SK-N-SH (cell line): ENCODE measurements at regions not wholly inside any gene's neighbourhood (a gene's known extent, or its start where the extent isn't known, plus 50 kb on each side); places are given as distances from the start of the nearest gene placed in this dataset.

ENCODE experiments used
- CTCF ChIA-PET: fragments of 300-600, 350-600 bp; formaldehyde crosslinking; extraction: SDS; loops from one replicate; lab custom pipeline; 2021; lab: Yijun Ruan, JAX
- POLR2A ChIA-PET: fragments of 350-600 bp; sonication (Branson Sonifier 250); formaldehyde crosslinking; extraction: SDS; loops from one replicate; lab custom pipeline; 2020; ENCODE audit warnings: antibody characterized with exemption, inconsistent platforms; lab: Yijun Ruan, JAX
- DNase-seq: peaks from one replicate; pipeline ENCODE4 v3.0.0; 2012
- H2AFZ ChIP-seq: fragments of 200-600 bp; sonication (generic); 2 replicates; pipeline ENCODE4 v1.8.1; 2016; ENCODE audit warnings: antibody characterized with exemption, mild to moderate bottlenecking, low read depth
- H3F3A ChIP-seq: fragments of 200-600 bp; sonication (generic); replicated peaks from 2 replicates; pipeline ENCODE3; 2016; ENCODE audit warnings: antibody characterized with exemption, mild to moderate bottlenecking; ENCODE audit not compliant: insufficient read depth
- H3K27ac ChIP-seq, 2 experiments: fragments of 200-500 bp in 1 of 2; fragments of 200-600 bp in 1 of 2; sonication (Bioruptor generic) in 1 of 2; sonication (generic), shearing (Covaris generic) in 1 of 2; 2 replicates each; pipeline versions ENCODE4 v1.5.1 to v1.6.1; 2014 to 2016; ENCODE audit warnings: low read depth in 2 of 2, inconsistent platforms in 1 of 2, low read length in 1 of 2, mild to moderate bottlenecking in 1 of 2, mixed read lengths in 1 of 2
- H3K27me3 ChIP-seq: fragments of 200-600 bp; sonication (generic), shearing (Covaris generic); 2 replicates; pipeline ENCODE4 v1.6.1; 2016; ENCODE audit warnings: mixed run types; ENCODE audit not compliant: insufficient read depth
- H3K36me3 ChIP-seq, 2 experiments: fragments of 200-500 bp in 1 of 2; fragments of 200-600 bp in 1 of 2; sonication (Bioruptor generic) in 1 of 2; sonication (generic) in 1 of 2; replicated peaks in 1 of 2; 2 replicates each; pipeline versions ENCODE3 to v1.5.1; 2014 to 2016; ENCODE audit warnings: low read length in 1 of 2, mild to moderate bottlenecking in 1 of 2; ENCODE audit not compliant: insufficient read depth in 2 of 2, control insufficient read depth in 1 of 2
- H3K4me1 ChIP-seq, 2 experiments: fragments of 200-500 bp in 1 of 2; fragments of 200-600 bp in 1 of 2; sonication (Bioruptor generic) in 1 of 2; sonication (generic), shearing (Covaris generic) in 1 of 2; 2 replicates each; pipeline versions ENCODE4 v1.5.1 to v1.6.1; 2014 to 2016; ENCODE audit warnings: low read depth in 1 of 2, low read length in 1 of 2, mixed run types in 1 of 2; ENCODE audit not compliant: insufficient read depth in 2 of 2, control insufficient read depth in 1 of 2
- H3K4me2 ChIP-seq: fragments of 200-600 bp; sonication (generic), shearing (Covaris generic); 2 replicates; pipeline ENCODE4 v1.6.1; 2017; ENCODE audit warnings: mixed run types
- H3K4me3 ChIP-seq, 2 experiments: fragments of 200-500 bp in 1 of 2; fragments of 200-600 bp in 1 of 2; sonication (Bioruptor generic) in 1 of 2; sonication (generic), shearing (Covaris generic) in 1 of 2; 2 replicates each; pipeline versions ENCODE4 v1.5.1 to v1.8.1; 2014 to 2016; ENCODE audit warnings: low read depth in 2 of 2, inconsistent platforms in 1 of 2, low read length in 1 of 2, mild to moderate bottlenecking in 1 of 2, mixed read lengths in 1 of 2, moderate library complexity in 1 of 2
- H3K79me2 ChIP-seq: fragments of 200-600 bp; sonication (generic); 2 replicates; pipeline ENCODE4 v1.8.1; 2017; ENCODE audit warnings: mild to moderate bottlenecking; ENCODE audit not compliant: insufficient read depth
- H3K9ac ChIP-seq: fragments of 200-600 bp; sonication (generic); 2 replicates; pipeline ENCODE4 v1.6.1; 2017; ENCODE audit warnings: mixed run types
- H3K9me2 ChIP-seq: fragments of 200-600 bp; sonication (generic); 2 replicates; pipeline ENCODE4 v1.6.1; 2017; ENCODE audit warnings: mixed run types
- H3K9me3 ChIP-seq: fragments of 200-600 bp; sonication (generic); 2 replicates; pipeline ENCODE4 v1.6.1; 2017; ENCODE audit warnings: mixed run types, mild to moderate bottlenecking, moderate library complexity
- H4K20me1 ChIP-seq: fragments of 200-600 bp; sonication (generic); 2 replicates; pipeline ENCODE4 v1.6.1; 2017; ENCODE audit warnings: mild to moderate bottlenecking, mixed run types; ENCODE audit not compliant: insufficient read depth
- ELF1 ChIP-seq: IDR thresholded peaks from 2 replicates; pipeline ENCODE4 v1.4.0; 2012
- EZH2phosphoT487 ChIP-seq: fragments of 200-600 bp; sonication (generic); IDR thresholded peaks from 2 replicates; pipeline ENCODE4 v1.6.1; 2017; ENCODE audit warnings: low read depth, mixed run types, mild to moderate bottlenecking, antibody characterized with exemption, moderate library complexity, borderline replicate concordance
- FOXJ3 ChIP-seq: sonication (generic); formaldehyde crosslinking; IDR thresholded peaks from 2 replicates; pipeline ENCODE4 v1.5.1; 2020; ENCODE audit warnings: mild to moderate bottlenecking, missing genetic modification reagents
- FOXM1 ChIP-seq: IDR thresholded peaks from 2 replicates; pipeline ENCODE4 v1.4.0; 2012; ENCODE audit warnings: low read depth, mild to moderate bottlenecking
- GABPA ChIP-seq: IDR thresholded peaks from 2 replicates; pipeline ENCODE4 v1.4.0; 2012; ENCODE audit warnings: low read depth, mild to moderate bottlenecking
- NRF1 ChIP-seq: IDR thresholded peaks from 2 replicates; pipeline ENCODE4 v1.6.1; 2012; ENCODE audit warnings: low read depth, mild to moderate bottlenecking, low read length
- POLR2AphosphoS5 ChIP-seq: IDR thresholded peaks from 2 replicates; pipeline ENCODE4 v1.6.1; 2012; ENCODE audit warnings: low read depth, low read length
- RAD21 ChIP-seq: IDR thresholded peaks from 2 replicates; pipeline ENCODE4 v1.6.1; 2012; ENCODE audit warnings: mild to moderate bottlenecking, low read length
- RCOR1 ChIP-seq: fragments of 150-350 bp; IDR thresholded peaks from 2 replicates; pipeline ENCODE4 v1.6.1; 2017; ENCODE audit warnings: antibody characterized with exemption, low read length
- RFX5 ChIP-seq: IDR thresholded peaks from 2 replicates; pipeline ENCODE4 v1.6.1; 2012; ENCODE audit warnings: mild to moderate bottlenecking, improper control_type of control experiment, low read length
- RXRA ChIP-seq: IDR thresholded peaks from 2 replicates; pipeline ENCODE4 v1.4.0; 2012; ENCODE audit warnings: low read depth, mild to moderate bottlenecking, borderline replicate concordance
- TEAD4 ChIP-seq: IDR thresholded peaks from 2 replicates; pipeline ENCODE4 v1.4.0; 2012; ENCODE audit warnings: mild to moderate bottlenecking, borderline replicate concordance; ENCODE audit not compliant: insufficient read depth
- WGBS: methylation state at CpG from one replicate; pipeline ENCODE4 v1.1.6; 2017; ENCODE audit warnings: low lambda C conversion rate; 5-methylcytosine and 5-hydroxymethylcytosine counted together
- TF ChIP-seq, protein P1 (sequence below): IDR thresholded peaks from 2 replicates; pipeline ENCODE4 v1.6.1; 2012; ENCODE audit warnings: mild to moderate bottlenecking, low read depth, low read length, moderate library complexity
- TF ChIP-seq, protein P2 (sequence below): IDR thresholded peaks from 2 replicates; pipeline ENCODE4; 2012

DNA sequence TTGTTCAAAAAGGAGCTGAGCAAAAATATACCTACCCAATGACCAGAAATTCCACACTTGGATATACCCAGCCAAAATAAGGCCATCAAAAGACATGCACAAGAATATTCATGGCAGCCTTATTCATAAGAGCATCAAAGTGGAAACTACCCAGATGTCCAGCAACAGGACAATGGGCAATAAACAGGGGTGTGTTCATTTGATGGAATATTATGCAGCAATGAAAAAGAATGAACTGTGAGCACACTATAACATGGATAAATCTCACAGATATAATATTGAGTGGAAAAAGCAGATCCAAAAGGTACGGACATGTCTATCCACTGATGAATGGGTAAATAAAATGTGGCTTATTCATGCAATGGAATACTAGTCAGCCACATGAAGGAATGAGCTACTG lies 209.2 kb upstream of the LHX5 start:
- no peaks in the 10 kb centered on the region for H4K20me1 ChIP-seq
- H3K4me1 ChIP-seq, result no peaks in the 10 kb centered on the region; a peak in 1 of 4 replicates
- TF ChIP-seq, protein P1, sequence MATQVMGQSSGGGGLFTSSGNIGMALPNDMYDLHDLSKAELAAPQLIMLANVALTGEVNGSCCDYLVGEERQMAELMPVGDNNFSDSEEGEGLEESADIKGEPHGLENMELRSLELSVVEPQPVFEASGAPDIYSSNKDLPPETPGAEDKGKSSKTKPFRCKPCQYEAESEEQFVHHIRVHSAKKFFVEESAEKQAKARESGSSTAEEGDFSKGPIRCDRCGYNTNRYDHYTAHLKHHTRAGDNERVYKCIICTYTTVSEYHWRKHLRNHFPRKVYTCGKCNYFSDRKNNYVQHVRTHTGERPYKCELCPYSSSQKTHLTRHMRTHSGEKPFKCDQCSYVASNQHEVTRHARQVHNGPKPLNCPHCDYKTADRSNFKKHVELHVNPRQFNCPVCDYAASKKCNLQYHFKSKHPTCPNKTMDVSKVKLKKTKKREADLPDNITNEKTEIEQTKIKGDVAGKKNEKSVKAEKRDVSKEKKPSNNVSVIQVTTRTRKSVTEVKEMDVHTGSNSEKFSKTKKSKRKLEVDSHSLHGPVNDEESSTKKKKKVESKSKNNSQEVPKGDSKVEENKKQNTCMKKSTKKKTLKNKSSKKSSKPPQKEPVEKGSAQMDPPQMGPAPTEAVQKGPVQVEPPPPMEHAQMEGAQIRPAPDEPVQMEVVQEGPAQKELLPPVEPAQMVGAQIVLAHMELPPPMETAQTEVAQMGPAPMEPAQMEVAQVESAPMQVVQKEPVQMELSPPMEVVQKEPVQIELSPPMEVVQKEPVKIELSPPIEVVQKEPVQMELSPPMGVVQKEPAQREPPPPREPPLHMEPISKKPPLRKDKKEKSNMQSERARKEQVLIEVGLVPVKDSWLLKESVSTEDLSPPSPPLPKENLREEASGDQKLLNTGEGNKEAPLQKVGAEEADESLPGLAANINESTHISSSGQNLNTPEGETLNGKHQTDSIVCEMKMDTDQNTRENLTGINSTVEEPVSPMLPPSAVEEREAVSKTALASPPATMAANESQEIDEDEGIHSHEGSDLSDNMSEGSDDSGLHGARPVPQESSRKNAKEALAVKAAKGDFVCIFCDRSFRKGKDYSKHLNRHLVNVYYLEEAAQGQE, result no peak
- no peak for TF ChIP-seq RCOR1
- no peak for TF ChIP-seq GABPA
- TF ChIP-seq RAD21, result no peak
- no peak for TF ChIP-seq FOXM1
- no peak for TF ChIP-seq ELF1
- TF ChIP-seq, protein P2, sequence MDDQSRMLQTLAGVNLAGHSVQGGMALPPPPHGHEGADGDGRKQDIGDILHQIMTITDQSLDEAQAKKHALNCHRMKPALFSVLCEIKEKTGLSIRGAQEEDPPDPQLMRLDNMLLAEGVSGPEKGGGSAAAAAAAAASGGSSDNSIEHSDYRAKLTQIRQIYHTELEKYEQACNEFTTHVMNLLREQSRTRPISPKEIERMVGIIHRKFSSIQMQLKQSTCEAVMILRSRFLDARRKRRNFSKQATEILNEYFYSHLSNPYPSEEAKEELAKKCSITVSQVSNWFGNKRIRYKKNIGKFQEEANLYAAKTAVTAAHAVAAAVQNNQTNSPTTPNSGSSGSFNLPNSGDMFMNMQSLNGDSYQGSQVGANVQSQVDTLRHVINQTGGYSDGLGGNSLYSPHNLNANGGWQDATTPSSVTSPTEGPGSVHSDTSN, result no peak
- TF ChIP-seq TEAD4, result no peak
- no peak for TF ChIP-seq RXRA
- TF ChIP-seq NRF1, result no peak
- TF ChIP-seq POLR2AphosphoS5, result no peak
- TF ChIP-seq FOXJ3 (CRISPR knock-in tag), result no peak
- TF ChIP-seq RFX5, result no peak
- no peak for TF ChIP-seq EZH2phosphoT487
- 15% methylated on average over 1 of the region's 1 CpG for WGBS
- H3K27ac ChIP-seq, result no peak overlapping the region
- H3F3A ChIP-seq, result no peaks in the 10 kb centered on the region
- no peaks in the 10 kb centered on the region for H3K9me2 ChIP-seq
- H3K36me3 ChIP-seq, result no peaks in the 10 kb centered on the region
- H2AFZ ChIP-seq, result no peak overlapping the region
- no peak for DNase-seq
- H3K4me3 ChIP-seq, result no peak overlapping the region
- no peaks in the 10 kb centered on the region for H3K9me3 ChIP-seq
- ChIA-PET CTCF (interaction anchor here (1.0 kb wide), 1 partner anchor 9 kb away, joined by 3 read pairs; no protein-coding TSS in a partner anchor), POLR2A (no interaction called here)
- no peaks in the 10 kb centered on the region; the same call in 1 of the 2 replicates for H3K27me3 ChIP-seq
- H3K79me2 ChIP-seq, result no peaks in the 10 kb centered on the region
- no peak overlapping the region for H3K9ac ChIP-seq
- no peak overlapping the region for H3K4me2 ChIP-seq
